Lower lobe of right lung (tissue), 2 donors: ENCODE measurements at regions not wholly inside any gene's neighbourhood (a gene's known extent, or its start where the extent isn't known, plus 50 kb on each side); places are given as distances from the start of the nearest gene placed in this dataset.
A peak's percentile ranks its signal among the peaks of the same experiment; 100 is the strongest.

Experiments used
- ATAC-seq, 2 donors: fragments of 200-7000 bp; cut with Tn5 transposase; one replicate each; pipeline ENCODE4 v1.9.1; 2020 to 2022; ENCODE audit warnings: mild to moderate bottlenecking in 2 of 2, moderate library complexity in 2 of 2
- DNase-seq: peaks from one replicate; pipeline ENCODE4 v3.0.0-alpha.2; 2020
- H3K27ac ChIP-seq: fragments of 200-600 bp; one replicate; pipeline ENCODE4 v1.8.0; 2022
- H3K27me3 ChIP-seq: fragments of 200-600 bp; one replicate; pipeline ENCODE4 v1.8.0; 2022; ENCODE audit warnings: low read depth
- H3K36me3 ChIP-seq: fragments of 200-600 bp; one replicate; pipeline ENCODE4 v1.8.0; 2022; ENCODE audit warnings: mild to moderate bottlenecking
- H3K4me1 ChIP-seq: fragments of 200-600 bp; one replicate; pipeline ENCODE4 v1.8.0; 2022
- H3K4me3 ChIP-seq: fragments of 200-600 bp; one replicate; pipeline ENCODE4 v1.8.0; 2022; ENCODE audit warnings: mild to moderate bottlenecking
- H3K9me3 ChIP-seq: fragments of 200-600 bp; one replicate; pipeline ENCODE4 v1.8.0; 2022
- CTCF ChIP-seq: fragments of 200-600 bp; IDR thresholded peaks from one replicate; pipeline ENCODE4 v1.8.0; 2022; ENCODE audit warnings: antibody characterized with exemption, mild to moderate bottlenecking
- intact Hi-C: fragments of 100-400 bp; cut with DNase I; formaldehyde crosslinking; loops from one replicate; pipeline ENCODE4 v1.11.0; 2022
- donor health status: DM: no; HTN: yes; CAD: no; lungs with severe emphysema.

- H3K4me3 ChIP-seq = no peak overlapping the region
- no peak for DNase-seq
- no peak for TF ChIP-seq CTCF
- H3K4me1 ChIP-seq = peaks cover 13% of the 10 kb centered on the region
- H3K9me3 ChIP-seq = no peaks in the 10 kb centered on the region
- intact Hi-C loops = no loop called here
- peak overlapping the region; percentile 56 for H3K27ac ChIP-seq
- no peaks in the 10 kb centered on the region for H3K27me3 ChIP-seq
- H3K36me3 ChIP-seq = no peaks in the 10 kb centered on the region
- peak in 1 of 2 donors; percentile 19 for ATAC-seq
Measured at GRCh38 chr6:22827760-22828159, 258.4 kb downstream of the HDGFL1 start.

- peaks cover 13% of the 10 kb centered on the region for H3K4me1 ChIP-seq
- ATAC-seq = peak; percentile 87 to 95
- DNase-seq = no peak
- H3K27ac ChIP-seq = peak overlapping the region; percentile 56
- intact Hi-C loops = no loop called here
- no peaks in the 10 kb centered on the region for H3K9me3 ChIP-seq
- no peaks in the 10 kb centered on the region for H3K27me3 ChIP-seq
- H3K36me3 ChIP-seq = no peaks in the 10 kb centered on the region
- H3K4me3 ChIP-seq = peak overlapping the region; percentile 1
- TF ChIP-seq CTCF = peak; percentile 62
Measured at GRCh38 chr6:22828179-22829062, 259.1 kb downstream of the HDGFL1 start.

GRCh38 chr6:22829070-22829469 is 259.7 kb downstream of the HDGFL1 start:
- ATAC-seq (peak; percentile 66 to 81), DNase-seq (no peak)
- Histone ChIP-seq H3K36me3 (no peaks in the 10 kb centered on the region), H3K27ac (peak overlapping the region; percentile 56), H3K9me3 (no peaks in the 10 kb centered on the region), H3K4me1 (peaks cover 13% of the 10 kb centered on the region), H3K27me3 (no peaks in the 10 kb centered on the region), H3K4me3 (no peak overlapping the region)
- TF ChIP-seq CTCF = no peak
- intact Hi-C loops = no loop called here

GRCh38 chr6:22830463-22830862 is 261.1 kb downstream of the HDGFL1 start:
- intact Hi-C loops = no loop called here
- no peaks in the 10 kb centered on the region for H3K9me3 ChIP-seq
- DNase-seq (no peak), ATAC-seq (no peak)
- no peak overlapping the region for H3K4me3 ChIP-seq
- no peak overlapping the region for H3K27ac ChIP-seq
- H3K27me3 ChIP-seq = no peaks in the 10 kb centered on the region
- no peak for TF ChIP-seq CTCF
- no peaks in the 10 kb centered on the region for H3K36me3 ChIP-seq
- H3K4me1 ChIP-seq = peaks cover 13% of the 10 kb centered on the region

- intact Hi-C loops = no loop called here
- no peak overlapping the region for H3K4me3 ChIP-seq
- DNase-seq = no peak
- no peak for ATAC-seq
- no peaks in the 10 kb centered on the region for H3K27me3 ChIP-seq
- no peak for TF ChIP-seq CTCF
- H3K4me1 ChIP-seq = peaks cover 5% of the 10 kb centered on the region
- no peak overlapping the region for H3K27ac ChIP-seq
- H3K9me3 ChIP-seq = peaks cover 3% of the 10 kb centered on the region
- H3K36me3 ChIP-seq = no peaks in the 10 kb centered on the region
Measured at GRCh38 chr6:22833191-22833590, 263.8 kb downstream of the HDGFL1 start.
